K562 (cell line): ENCODE measurements at regions not wholly inside any gene's neighbourhood (a gene's known extent, or its start where the extent isn't known, plus 50 kb on each side); places are given as distances from the start of the nearest gene placed in this dataset.

Source experiments
- ATAC-seq: fragments of 200-7000 bp; cut with Tn5 transposase; 3 replicates; pipeline ENCODE4 v1.9.1; 2020; ENCODE audit warnings: moderate library complexity
- BruUV-seq: library from RNA; stranded (reverse); fragments of 400-500 nt; replicated peaks from 2 replicates; lab custom pipeline; 2021; lab: Mats Ljungman, UMichigan
- CTCF ChIA-PET: fragments of 300-600 bp; formaldehyde crosslinking; extraction: SDS; loops from one replicate; lab custom pipeline; 2021; ENCODE audit warnings: low intra/inter-chr PET ratio; lab: Yijun Ruan, JAX
- POLR2A ChIA-PET: fragments of 300-600, 350-650 bp; sonication (Branson Sonifier 250); formaldehyde crosslinking; extraction: SDS; loops from one replicate; lab custom pipeline; 2021; ENCODE audit warnings: antibody characterized with exemption, inconsistent platforms; lab: Yijun Ruan, JAX
- DNase-seq, 4 experiments: peaks; one replicate each; pipeline versions ENCODE4 v3.0.0 to v3.0.0-alpha.2; 2011 to 2018; ENCODE audit warnings: low spot score in 3 of 4, mixed read lengths in 3 of 4; ENCODE audit errors: extremely low read depth in 1 of 4
- FAIRE-seq: peaks from 2 replicates; lab custom pipeline; 2011; peaks lifted over from hg19 to GRCh38; lab: Jason Lieb, UNC
- H2AFZ ChIP-seq: 2 replicates; pipeline ENCODE4 v1.6.0; 2011; ENCODE audit warnings: low read depth, low read length, control low read depth, inconsistent platforms
- H3K27ac ChIP-seq: fragments of 200-600 bp; 3 replicates; pipeline ENCODE4 v1.8.0; 2011; ENCODE audit warnings: low read depth, mild to moderate bottlenecking, control low read depth, inconsistent platforms, low read length, moderate library complexity, mixed read lengths; ENCODE audit errors: extremely low read depth
- H3K27me3 ChIP-seq, 2 experiments: fragments of 300-600 bp in 1 of 2; 2 replicates in 1 of 2; 3 replicates in 1 of 2; pipeline versions ENCODE4 v1.6.0 to v1.8.0; 2011; ENCODE audit warnings: inconsistent platforms in 2 of 2, low read length in 2 of 2, mild to moderate bottlenecking in 1 of 2, mixed read lengths in 1 of 2, moderate library complexity in 1 of 2; ENCODE audit not compliant: control insufficient read depth in 2 of 2, insufficient read depth in 2 of 2
- H3K36me3 ChIP-seq: fragments of 300-600 bp; 3 replicates; pipeline ENCODE4 v1.8.0; 2011; ENCODE audit warnings: mild to moderate bottlenecking, low read length, inconsistent platforms; ENCODE audit not compliant: control insufficient read depth, insufficient read depth
- H3K4me1 ChIP-seq, 2 experiments: fragments of 200-600 bp in 1 of 2; replicated peaks in 1 of 2; 2 replicates in 1 of 2; 3 replicates in 1 of 2; pipeline versions ENCODE4 v1.5.1 to v1.8.0; 2011; ENCODE audit warnings: inconsistent platforms in 2 of 2, low read length in 2 of 2, mild to moderate bottlenecking in 1 of 2, mixed read lengths in 1 of 2, moderate library complexity in 1 of 2; ENCODE audit not compliant: control insufficient read depth in 2 of 2, insufficient read depth in 2 of 2
- H3K4me2 ChIP-seq: 2 replicates; pipeline ENCODE4 v1.6.1; 2011; ENCODE audit warnings: low read length, control low read depth, inconsistent platforms, mixed read lengths; ENCODE audit not compliant: insufficient read depth
- H3K4me3 ChIP-seq: fragments of 200-600 bp; sonication (generic), shearing (Covaris generic); 2 replicates; pipeline ENCODE4 v1.5.1; 2016; ENCODE audit warnings: control low read depth, inconsistent platforms
- H3K79me2 ChIP-seq: fragments of 200-600 bp; 3 replicates; pipeline ENCODE4 v1.8.0; 2011; ENCODE audit warnings: low read length, inconsistent platforms; ENCODE audit not compliant: control insufficient read depth, insufficient read depth
- H3K9ac ChIP-seq, 2 experiments: 2 replicates each; pipeline versions ENCODE4 v1.6.0 to v1.6.1; 2011; ENCODE audit warnings: low read depth in 2 of 2, low read length in 2 of 2, control low read depth in 1 of 2, inconsistent platforms in 1 of 2, mild to moderate bottlenecking in 1 of 2, mixed read lengths in 1 of 2; ENCODE audit not compliant: insufficient read depth in 1 of 2
- H3K9me1 ChIP-seq: one replicate; pipeline ENCODE4 v1.6.0; 2011; ENCODE audit warnings: inconsistent platforms, mild to moderate bottlenecking, low read length, moderate library complexity; ENCODE audit not compliant: control insufficient read depth, insufficient read depth
- H3K9me3 ChIP-seq: replicated peaks from 2 replicates; pipeline ENCODE4 v1.5.1; 2011; ENCODE audit warnings: low read depth, low read length, inconsistent platforms; ENCODE audit not compliant: control insufficient read depth, insufficient read depth
- H4K20me1 ChIP-seq: replicated peaks from 2 replicates; pipeline ENCODE4 v1.6.1; 2011; ENCODE audit warnings: low read length, inconsistent platforms, mixed read lengths; ENCODE audit not compliant: control insufficient read depth, insufficient read depth
- ARID3A ChIP-seq: IDR thresholded peaks from 2 replicates; pipeline ENCODE4 v1.6.1; 2012; ENCODE audit warnings: low read depth, low read length, improper control_type of control experiment, borderline replicate concordance
- CREB1 ChIP-seq, 2 experiments: sonication (generic) in 1 of 2; formaldehyde crosslinking in 1 of 2; IDR thresholded peaks; 2 replicates each; pipeline versions ENCODE4 v1.6.1 to v1.8.0; 2012 to 2022; ENCODE audit warnings: inconsistent platforms in 1 of 2, mild to moderate bottlenecking in 1 of 2, missing genetic modification reagents in 1 of 2, moderate library complexity in 1 of 2
- DNMT1 ChIP-seq: fragments of 450-650 bp; IDR thresholded peaks from 2 replicates; pipeline ENCODE4 v1.6.1; 2016; ENCODE audit warnings: antibody characterized with exemption, mild to moderate bottlenecking
- E2F6 ChIP-seq, 2 experiments: IDR thresholded peaks; 2 replicates each; pipeline ENCODE4 v1.6.1; 2011; ENCODE audit warnings: borderline replicate concordance in 1 of 2, control low read depth in 1 of 2, low read depth in 1 of 2, low read length in 1 of 2, mild to moderate bottlenecking in 1 of 2, mixed read lengths in 1 of 2, moderate library complexity in 1 of 2; ENCODE audit not compliant: insufficient read depth in 1 of 2, insufficient read length in 1 of 2, poor library complexity in 1 of 2, severe bottlenecking in 1 of 2; ENCODE audit errors: extremely low read depth in 1 of 2
- ELF1 ChIP-seq: fragments of 200-800 bp; sonication (Bioruptor generic); IDR thresholded peaks from 2 replicates; pipeline ENCODE4 v1.6.1; 2016; ENCODE audit warnings: missing genetic modification characterization, missing compliant biosample characterization
- JUNB ChIP-seq: fragments of 450-650 bp; formaldehyde crosslinking; conservative IDR thresholded peaks from 2 replicates; pipeline ENCODE4 v1.4.0; 2020; ENCODE audit warnings: mild to moderate bottlenecking
- MYNN ChIP-seq, 2 experiments: sonication (generic); formaldehyde crosslinking in 1 of 2; IDR thresholded peaks; 2 replicates each; pipeline versions ENCODE4 v1.5.0 to v1.6.1; 2016 to 2020; ENCODE audit warnings: antibody characterized with exemption in 1 of 2, missing genetic modification reagents in 1 of 2
- NFRKB ChIP-seq: fragments of 450-650 bp; IDR thresholded peaks from 2 replicates; pipeline ENCODE4 v1.6.1; 2016; ENCODE audit warnings: low read depth
- PRMT5 ChIP-seq: sonication (generic); formaldehyde crosslinking; IDR thresholded peaks from 2 replicates; pipeline ENCODE4 v1.5.0; 2020; ENCODE audit warnings: missing genetic modification reagents
- ZNF124 ChIP-seq: sonication (generic); formaldehyde crosslinking; IDR thresholded peaks from 2 replicates; pipeline ENCODE4 v1.8.1; 2022; ENCODE audit warnings: missing genetic modification reagents
- ZNF280B ChIP-seq: fragments of 250-450 bp; sonication (Bioruptor Pico); IDR thresholded peaks from 2 replicates; pipeline ENCODE4 v1.5.1; 2021; ENCODE audit warnings: mild to moderate bottlenecking
- ZNF76 ChIP-seq: fragments of 250-450 bp; sonication (Bioruptor Pico); IDR thresholded peaks from 2 replicates; pipeline ENCODE4 v1.4.0; 2020; ENCODE audit warnings: mild to moderate bottlenecking, moderate library complexity, borderline replicate concordance
- ZNF778 ChIP-seq: fragments of 450-650 bp; formaldehyde crosslinking; IDR thresholded peaks from 2 replicates; pipeline ENCODE4 v1.4.0; 2020; ENCODE audit warnings: mild to moderate bottlenecking, moderate library complexity
- WGBS: fragments of 100-300 bp; shearing (Covaris generic); methylation state at CpG from one replicate; pipeline ENCODE4 v1.1.6; 2016; ENCODE audit warnings: low coverage, mixed read lengths; ENCODE audit not compliant: insufficient coverage; ENCODE audit errors: missing lambda C conversion rate; 5-methylcytosine and 5-hydroxymethylcytosine counted together
- in situ Hi-C: fragments of 300-500 bp; cut with MboI; formaldehyde crosslinking; loops from 4 replicates; pipeline ENCODE4 v1.15.0; 2018; ENCODE audit warnings: inconsistent platforms, mixed read lengths
- intact Hi-C: fragments of 100-400 bp; cut with micrococcal nuclease; formaldehyde crosslinking; loops from 2 replicates; pipeline ENCODE4 v1.14.2; 2022

- WGBS: 10% methylated on average over 1 of the region's 1 CpG
These were observed 883.9 kb downstream of the LRFN5 start for GRCh38 chr14:42490536-42490935.

More at GRCh38 chr14:42490536-42490935, 883.9 kb downstream of the LRFN5 start:
- H3K9me3 ChIP-seq: no peaks in the 10 kb centered on the region
- no peak overlapping the region for H3K9ac ChIP-seq
- no peak for TF ChIP-seq ARID3A
- no peak for TF ChIP-seq ZNF76 (CRISPR knock-in tag)
- TF ChIP-seq ZNF280B: no peak
- no peak for TF ChIP-seq DNMT1
- TF ChIP-seq ZNF124 (CRISPR knock-in tag): no peak
- no peak for TF ChIP-seq MYNN (IDR thresholded peaks at IDR 0.05)
- TF ChIP-seq MYNN (CRISPR knock-in tag; IDR thresholded peaks at IDR 0.05): no peak
- TF ChIP-seq E2F6 (IDR thresholded peaks at IDR 0.05; ENCODE audit: borderline replicate concordance in 1 of 2, extremely low read depth in 1 of 2, insufficient read depth in 1 of 2, insufficient read length in 1 of 2, low read depth in 1 of 2, low read length in 1 of 2, poor library complexity in 1 of 2, severe bottlenecking in 1 of 2): no peak
- TF ChIP-seq ELF1 (tag): no peak
- no peak for TF ChIP-seq PRMT5 (CRISPR knock-in tag)
- no peak for TF ChIP-seq JUNB
- TF ChIP-seq CREB1 (IDR thresholded peaks at IDR 0.05): no peak
- TF ChIP-seq CREB1 (CRISPR knock-in tag; IDR thresholded peaks at IDR 0.05): no peak
- no peak for TF ChIP-seq ZNF778 (CRISPR knock-in tag)
- TF ChIP-seq NFRKB: no peak
- intact Hi-C loops (no loop called here), in situ Hi-C loops (no loop called here)
- no peak overlapping the region for H3K4me3 ChIP-seq
- H3K4me2 ChIP-seq: no peak overlapping the region
- H3K36me3 ChIP-seq: no peaks in the 10 kb centered on the region
- no peaks in the 10 kb centered on the region for H3K27me3 ChIP-seq
- H4K20me1 ChIP-seq: no peaks in the 10 kb centered on the region
- no peak overlapping the region for H3K27ac ChIP-seq
- ChIA-PET POLR2A (no interaction called here), CTCF (no interaction called here)
- no peaks in the 10 kb centered on the region for H3K4me1 ChIP-seq
- no peaks in the 10 kb centered on the region for H3K9me1 ChIP-seq
- H3K79me2 ChIP-seq: no peaks in the 10 kb centered on the region
- BruUV-seq: no TSS peak
- FAIRE-seq (no peak), ATAC-seq (no peak), DNase-seq (no peak)
- no peak overlapping the region for H2AFZ ChIP-seq
